ENCODE measurements at regions not wholly inside any gene's neighbourhood (a gene's known extent, or its start where the extent isn't known, plus 50 kb on each side); places are given as distances from the start of the nearest gene placed in this dataset.

- Histone ChIP-seq H3K4me3 (no peak overlapping the region), H3K4me1 (peaks cover 0 to 15% (median 11%) of the 10 kb centered on the region in 4 donors), H3K36me3 (no peaks in the 10 kb centered on the region), H3K27me3 (no peaks in the 10 kb centered on the region), H3K9me3 (no peaks in the 10 kb centered on the region), H3K27ac (no peak overlapping the region)
- 66 to 82% methylated on average over 8 of the region's 8 CpGs for WGBS, 2 donors
- intact Hi-C loops (cut with DNase I) = no loop called here
- no peak for DNase-seq
- TF ChIP-seq EP300 (IDR thresholded peaks at IDR 0.05) (no peak), POLR2AphosphoS5 (IDR thresholded peaks at IDR 0.05) (no peak), POLR2A (IDR thresholded peaks at IDR 0.05) (no peak)
- TF ChIP-seq, protein P1, sequence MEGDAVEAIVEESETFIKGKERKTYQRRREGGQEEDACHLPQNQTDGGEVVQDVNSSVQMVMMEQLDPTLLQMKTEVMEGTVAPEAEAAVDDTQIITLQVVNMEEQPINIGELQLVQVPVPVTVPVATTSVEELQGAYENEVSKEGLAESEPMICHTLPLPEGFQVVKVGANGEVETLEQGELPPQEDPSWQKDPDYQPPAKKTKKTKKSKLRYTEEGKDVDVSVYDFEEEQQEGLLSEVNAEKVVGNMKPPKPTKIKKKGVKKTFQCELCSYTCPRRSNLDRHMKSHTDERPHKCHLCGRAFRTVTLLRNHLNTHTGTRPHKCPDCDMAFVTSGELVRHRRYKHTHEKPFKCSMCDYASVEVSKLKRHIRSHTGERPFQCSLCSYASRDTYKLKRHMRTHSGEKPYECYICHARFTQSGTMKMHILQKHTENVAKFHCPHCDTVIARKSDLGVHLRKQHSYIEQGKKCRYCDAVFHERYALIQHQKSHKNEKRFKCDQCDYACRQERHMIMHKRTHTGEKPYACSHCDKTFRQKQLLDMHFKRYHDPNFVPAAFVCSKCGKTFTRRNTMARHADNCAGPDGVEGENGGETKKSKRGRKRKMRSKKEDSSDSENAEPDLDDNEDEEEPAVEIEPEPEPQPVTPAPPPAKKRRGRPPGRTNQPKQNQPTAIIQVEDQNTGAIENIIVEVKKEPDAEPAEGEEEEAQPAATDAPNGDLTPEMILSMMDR (IDR thresholded peaks at IDR 0.05) = no peak
These were observed 128.4 kb upstream of the TBL1X start for GRCh38 chrX:9336456-9336855.

DNA sequence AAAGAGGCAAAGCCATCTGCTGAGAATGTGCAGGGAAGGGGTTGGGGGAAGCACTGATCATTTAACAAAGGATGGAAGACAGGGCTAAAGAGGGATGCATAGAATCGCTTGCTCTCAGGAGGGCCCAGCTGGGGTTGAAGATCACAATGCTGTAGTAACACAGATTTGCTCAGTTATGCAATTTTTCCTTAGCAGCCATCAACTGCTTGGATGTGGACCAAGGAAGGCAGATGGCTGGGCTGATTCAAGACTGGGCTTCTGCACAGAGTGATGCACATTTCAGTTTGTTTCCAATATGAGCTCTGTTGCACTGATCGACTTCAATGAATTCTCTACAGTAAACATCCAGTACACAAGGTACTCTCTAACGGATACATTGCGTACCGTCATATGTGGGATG lies 127.8 kb upstream of the TBL1X start:
- H3K27me3 ChIP-seq = no peaks in the 10 kb centered on the region
- peaks cover 0 to 19% (median 16%) of the 10 kb centered on the region in 4 donors for H3K4me1 ChIP-seq
- intact Hi-C loops (cut with DNase I) = no loop called here
- 70 to 80% methylated on average over 5 of the region's 5 CpGs for WGBS, 2 donors
- no peaks in the 10 kb centered on the region for H3K36me3 ChIP-seq
- peak; percentile 74 for DNase-seq
- TF ChIP-seq EP300 (IDR thresholded peaks at IDR 0.05) = no peak
- no peak for TF ChIP-seq POLR2AphosphoS5 (IDR thresholded peaks at IDR 0.05)
- TF ChIP-seq, protein P1 (IDR thresholded peaks at IDR 0.05) = no peak
- TF ChIP-seq POLR2A (IDR thresholded peaks at IDR 0.05) = no peak
- H3K9me3 ChIP-seq = no peaks in the 10 kb centered on the region
- no peak overlapping the region for H3K4me3 ChIP-seq
- no peak overlapping the region for H3K27ac ChIP-seq

GRCh38 chrX:9338986-9339385 lies 125.9 kb upstream of the TBL1X start:
- H3K27me3 ChIP-seq = no peaks in the 10 kb centered on the region
- H3K4me1 ChIP-seq = peaks cover 0 to 29% (median 23%) of the 10 kb centered on the region in 4 donors
- no peak for DNase-seq
- no peak overlapping the region for H3K4me3 ChIP-seq
- no peaks in the 10 kb centered on the region for H3K9me3 ChIP-seq
- intact Hi-C loops (cut with DNase I) = no loop called here
- no peak overlapping the region for H3K27ac ChIP-seq
- no peaks in the 10 kb centered on the region for H3K36me3 ChIP-seq
- TF ChIP-seq, protein P1 (IDR thresholded peaks at IDR 0.05) = no peak
- TF ChIP-seq POLR2AphosphoS5 (IDR thresholded peaks at IDR 0.05) (no peak), EP300 (IDR thresholded peaks at IDR 0.05) (no peak), POLR2A (IDR thresholded peaks at IDR 0.05) (no peak)
- 93 to 98% methylated on average over 9 to 10 of the region's 10 CpGs for WGBS, 2 donors

DNA sequence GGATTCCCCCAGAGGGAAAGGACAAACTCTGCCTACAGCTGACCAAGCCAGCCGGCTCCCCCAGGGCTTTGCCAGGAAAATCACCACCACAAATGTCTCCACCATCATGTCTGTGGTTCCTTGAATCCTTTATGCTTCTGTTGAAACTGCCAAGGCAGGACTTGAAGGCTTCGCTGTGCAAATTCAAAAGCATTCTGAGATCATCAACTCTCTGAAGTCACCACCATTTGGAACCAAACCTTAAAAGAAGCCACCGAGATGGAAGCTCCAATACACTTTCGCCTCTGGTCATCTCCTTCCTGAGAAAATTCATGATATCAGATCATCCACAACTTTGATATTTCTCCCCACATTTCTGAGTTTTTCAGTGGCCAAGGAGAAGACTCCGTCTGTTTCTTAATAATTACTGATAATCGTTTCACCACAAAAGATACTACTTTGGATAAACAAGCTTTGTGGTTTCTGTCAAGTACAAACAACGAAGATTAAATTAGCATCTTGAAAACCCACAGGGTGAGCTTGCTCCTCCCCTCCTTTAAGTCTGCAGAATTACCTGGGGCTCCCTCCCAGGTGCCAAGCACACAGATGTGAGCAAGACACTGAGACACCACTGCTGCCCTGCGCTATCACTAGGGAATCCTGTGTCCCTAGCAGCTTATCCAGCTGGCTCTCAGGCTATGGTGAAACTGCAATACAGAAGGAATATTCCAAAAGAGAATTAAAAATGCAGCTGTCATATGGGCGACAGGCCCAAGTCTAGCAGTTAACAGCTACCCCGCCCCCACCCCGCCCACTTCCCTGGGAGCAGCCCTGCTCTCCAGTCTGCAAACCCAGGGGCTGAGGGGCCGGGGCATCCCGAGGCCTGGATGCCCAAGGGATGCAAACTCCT lies 125.0 kb upstream of the TBL1X start:
- Histone ChIP-seq H3K36me3 (no peaks in the 10 kb centered on the region), H3K9me3 (no peaks in the 10 kb centered on the region), H3K4me3 (no peak overlapping the region), H3K4me1 (peaks cover 0 to 29% (median 23%) of the 10 kb centered on the region in 4 donors), H3K27ac (peak overlapping the region; percentile 73 to 83 (median 78)), H3K27me3 (no peaks in the 10 kb centered on the region)
- 47 to 60% methylated on average over 13 of the region's 13 CpGs for WGBS, 2 donors
- TF ChIP-seq, protein P1 (IDR thresholded peaks at IDR 0.05) = no peak
- TF ChIP-seq POLR2AphosphoS5 (IDR thresholded peaks at IDR 0.05) (no peak), POLR2A (IDR thresholded peaks at IDR 0.05) (no peak)
- DNase-seq = peak; percentile 71
- intact Hi-C loops (cut with DNase I) = loop anchor here (10.0 kb wide), 3 partner anchors 115 to 365 kb away; no protein-coding TSS in a partner anchor
